HEK293T (cell line): ENCODE measurements at regions not wholly inside any gene's neighbourhood (a gene's known extent, or its start where the extent isn't known, plus 50 kb on each side); places are given as distances from the start of the nearest gene placed in this dataset.
"Not testable (repeated sequence)": the region's sequence is repeated elsewhere in the genome, so short reads cannot be mapped to it uniquely, and the experiment has no call there.

Source experiments
- CTCF ChIA-PET: fragments of 350-600 bp; formaldehyde crosslinking; extraction: SDS; loops from one replicate; lab custom pipeline; 2021; ENCODE audit warnings: antibody characterized with exemption, inconsistent platforms; lab: Yijun Ruan, JAX
- POLR2A ChIA-PET: fragments of 350-600 bp; formaldehyde crosslinking; extraction: SDS; loops from one replicate; lab custom pipeline; 2020; ENCODE audit warnings: antibody characterized with exemption, inconsistent platforms; lab: Yijun Ruan, JAX
- DNase-seq: peaks from one replicate; pipeline ENCODE4 v3.0.0; 2012; ENCODE audit warnings: mixed read lengths; ENCODE audit errors: extremely low spot score
- FOXK2 ChIP-seq: fragments of 450-650 bp; IDR thresholded peaks from 2 replicates; pipeline ENCODE4 v1.6.1; 2016; ENCODE audit warnings: mild to moderate bottlenecking

DNA sequence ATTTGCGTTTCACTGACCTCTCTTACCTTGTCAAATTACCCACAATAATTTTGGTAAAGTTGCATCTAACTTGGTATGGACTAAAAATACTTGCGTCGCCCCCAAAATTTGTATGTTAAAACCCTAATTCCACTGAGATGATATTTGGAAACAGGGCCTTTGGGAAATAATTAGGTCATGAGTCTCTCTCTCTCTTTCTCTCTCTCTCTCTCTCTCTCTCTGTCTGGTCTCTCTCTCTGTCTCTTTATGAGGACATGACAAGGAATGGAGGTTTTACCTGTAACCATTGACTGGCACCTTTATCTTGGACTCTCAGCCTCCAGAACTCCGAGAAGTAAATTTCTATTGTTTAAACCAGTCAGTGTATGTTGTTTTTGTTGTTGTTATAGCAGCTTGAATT lies 111.5 kb upstream of the BDP1 start:
- CTCF ChIA-PET, POLR2A ChIA-PET: not testable (repeated sequence)

GRCh38 chr5:71372601-71373000 lies 82.8 kb upstream of the BDP1 start:
- CTCF ChIA-PET, DNase-seq, POLR2A ChIA-PET: not testable (repeated sequence)

More for the DNA sequence above, 111.5 kb upstream of the BDP1 start:
- DNase-seq: not testable (repeated sequence)

DNA sequence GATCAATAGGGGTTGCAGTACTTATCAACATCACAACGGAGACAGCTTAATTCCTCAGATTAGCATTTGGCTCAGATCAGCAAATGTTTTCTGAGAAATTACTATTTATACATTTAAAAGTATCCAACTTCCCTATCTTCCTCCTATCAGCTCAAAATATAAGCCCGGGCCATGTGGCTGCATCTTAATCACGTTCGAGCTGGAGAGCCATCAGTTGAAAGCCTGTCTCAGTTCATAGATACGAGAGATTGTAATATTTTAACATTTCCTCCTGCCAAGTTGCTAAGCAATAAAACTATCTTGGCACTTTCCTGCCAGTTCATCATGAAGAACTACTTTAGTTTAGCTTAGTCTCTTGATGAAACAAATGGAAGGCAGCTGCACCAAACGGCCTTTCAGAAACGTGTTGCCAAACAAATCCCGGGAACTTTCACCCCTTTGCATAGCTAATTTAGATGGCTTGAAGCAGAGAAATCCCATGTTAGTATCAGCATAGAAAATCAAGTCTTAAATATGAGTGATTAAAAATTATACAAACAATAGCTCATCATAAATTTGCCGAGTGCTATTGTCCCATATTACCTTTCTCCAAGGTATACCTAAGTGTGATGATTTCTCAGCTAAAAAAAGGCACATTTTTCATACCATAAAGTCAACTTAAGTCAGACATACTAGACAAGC lies 82.3 kb upstream of the BDP1 start:
- POLR2A ChIA-PET, DNase-seq, CTCF ChIA-PET: not testable (repeated sequence)

DNA sequence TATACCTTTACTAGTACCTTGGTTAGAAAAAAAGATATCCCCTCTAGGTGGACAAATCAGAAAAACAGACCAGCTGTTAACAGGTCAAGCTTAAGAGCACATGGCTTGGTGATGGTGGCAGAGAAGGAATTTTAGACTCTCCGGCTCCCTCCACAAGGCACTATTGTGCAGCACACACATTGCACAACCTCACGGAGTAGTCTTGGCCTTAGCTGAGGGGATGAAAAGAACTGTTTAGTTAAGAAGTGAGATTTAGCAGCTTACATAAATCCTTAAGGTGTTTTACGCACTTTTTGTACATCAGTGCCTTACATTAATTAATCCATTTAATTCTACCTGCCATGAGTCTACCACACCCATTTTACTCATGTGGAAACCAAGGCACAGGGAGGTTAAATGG lies 71.2 kb upstream of the BDP1 start:
- POLR2A ChIA-PET, DNase-seq, CTCF ChIA-PET: not testable (repeated sequence)

- no peak for DNase-seq
- ChIA-PET CTCF (no interaction called here), POLR2A (no interaction called here)
- TF ChIP-seq FOXK2: no peak
These were observed 70.7 kb upstream of the BDP1 start for GRCh38 chr5:71384706-71385105.

- CTCF ChIA-PET, POLR2A ChIA-PET: not testable (repeated sequence)
- peak; percentile 6 for DNase-seq
These were observed 70.2 kb upstream of the BDP1 start for GRCh38 chr5:71385208-71385607.

DNA sequence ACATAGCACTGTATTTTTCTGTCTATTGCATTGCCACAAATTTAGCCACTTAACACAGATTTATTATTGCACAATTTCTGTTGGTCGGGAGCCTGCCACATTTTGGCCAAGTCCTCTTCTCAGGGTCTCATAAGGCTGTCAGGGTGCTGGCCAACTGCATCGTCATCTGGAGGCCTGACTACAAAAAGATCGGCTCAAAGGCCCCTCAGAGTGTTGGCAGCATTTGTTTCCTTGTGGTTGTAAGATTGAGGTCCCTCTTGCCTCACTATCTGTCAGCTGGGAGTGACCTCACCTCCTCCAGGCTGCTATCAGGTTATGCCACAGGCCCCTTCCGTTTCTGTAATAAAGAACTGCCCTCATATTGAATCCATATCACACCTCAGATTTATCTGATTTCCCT lies 67.3 kb upstream of the BDP1 start:
- DNase-seq, POLR2A ChIA-PET, CTCF ChIA-PET: not testable (repeated sequence)

- CTCF ChIA-PET, DNase-seq, POLR2A ChIA-PET: not testable (repeated sequence)
These were observed 57.1 kb upstream of the BDP1 start for GRCh38 chr5:71398400-71398799.

DNA sequence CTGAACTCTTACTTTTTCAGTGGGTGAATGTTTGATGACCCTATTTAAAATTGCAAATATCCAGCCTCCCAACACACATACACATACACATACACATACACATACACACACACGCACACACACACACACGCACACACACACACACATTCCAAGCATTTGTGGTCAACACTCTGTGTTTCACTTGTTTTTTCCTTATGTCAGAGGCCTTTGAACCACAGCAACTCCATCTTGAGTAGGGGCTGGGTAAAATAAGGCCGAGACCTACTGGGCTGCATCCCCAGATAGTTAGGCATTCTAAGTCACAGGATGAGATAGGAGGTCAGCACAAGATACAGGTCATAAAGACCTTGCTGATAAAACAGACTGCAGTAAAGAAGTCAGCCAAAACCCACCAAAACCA lies 56.6 kb upstream of the BDP1 start:
- POLR2A ChIA-PET, DNase-seq, CTCF ChIA-PET: not testable (repeated sequence)

DNA sequence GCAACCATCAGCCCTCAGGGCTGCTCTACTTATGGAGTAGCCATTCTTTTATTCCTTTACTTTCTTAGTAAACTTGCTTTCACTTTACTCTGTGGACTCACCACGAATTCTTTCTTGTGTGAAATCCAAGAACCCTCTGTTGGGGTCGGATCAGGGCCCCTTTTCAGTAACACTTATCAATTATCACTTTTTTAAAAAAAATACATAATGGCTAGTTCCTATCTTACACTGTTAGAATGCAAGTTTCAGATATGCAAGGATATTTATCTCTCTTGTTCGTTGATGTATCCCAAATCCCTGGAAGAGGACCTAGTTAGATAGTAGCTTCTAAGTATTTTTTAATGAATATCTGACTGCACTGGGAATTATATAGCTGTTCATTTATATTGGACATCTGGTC lies 56.0 kb upstream of the BDP1 start:
- CTCF ChIA-PET, DNase-seq, POLR2A ChIA-PET: not testable (repeated sequence)

GRCh38 chr5:71400626-71401025 lies 54.8 kb upstream of the BDP1 start:
- DNase-seq, CTCF ChIA-PET, POLR2A ChIA-PET: not testable (repeated sequence)

- CTCF ChIA-PET, POLR2A ChIA-PET, DNase-seq: not testable (repeated sequence)
These were observed 54.3 kb upstream of the BDP1 start for GRCh38 chr5:71401150-71401549.

DNA sequence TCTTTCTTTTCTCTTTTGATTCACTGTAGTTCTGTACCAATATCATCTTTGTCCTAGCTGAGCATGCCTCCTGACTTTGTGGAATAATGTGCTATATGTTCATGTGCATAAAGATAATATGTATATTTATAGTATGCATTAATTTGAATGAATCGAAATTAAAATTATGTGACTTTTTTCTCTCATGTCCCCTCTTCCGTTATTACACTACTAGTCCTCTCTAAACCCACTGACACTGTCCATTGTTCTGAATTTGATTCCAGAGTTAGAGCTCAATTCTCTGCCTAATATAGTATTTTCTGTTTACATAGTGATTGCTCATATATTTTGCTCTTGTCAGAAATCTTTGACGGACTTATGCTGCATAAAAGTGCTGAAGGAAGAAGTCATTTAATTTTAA lies 53.9 kb upstream of the BDP1 start:
- POLR2A ChIA-PET, CTCF ChIA-PET, DNase-seq: not testable (repeated sequence)

DNA sequence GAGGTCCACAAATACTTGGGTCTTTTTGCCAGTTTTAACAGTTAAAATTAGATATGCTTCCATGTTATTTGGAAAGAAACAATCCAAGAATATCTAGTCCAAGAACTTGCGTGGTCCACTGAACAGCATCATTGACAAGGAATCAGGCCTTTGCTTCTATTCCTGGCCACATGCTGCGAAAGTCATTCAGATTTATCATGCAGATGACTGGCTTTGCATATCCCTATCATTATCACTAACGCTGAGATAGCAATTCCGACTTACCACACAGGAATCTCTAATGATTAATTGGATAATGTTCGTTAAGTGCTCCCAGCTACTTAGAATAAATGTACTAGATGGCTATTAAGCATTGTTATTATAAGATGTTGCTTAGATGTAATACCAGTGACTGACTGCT lies 51.0 kb upstream of the BDP1 start:
- CTCF ChIA-PET, DNase-seq, POLR2A ChIA-PET: not testable (repeated sequence)

- POLR2A ChIA-PET, DNase-seq, CTCF ChIA-PET: not testable (repeated sequence)
These were observed 50.5 kb upstream of the BDP1 start for GRCh38 chr5:71404936-71405335.
